ENCODE measurements at regions not wholly inside any gene's neighbourhood (a gene's known extent, or its start where the extent isn't known, plus 50 kb on each side); places are given as distances from the start of the nearest gene placed in this dataset.
"Not testable (repeated sequence)": the region's sequence is repeated elsewhere in the genome, so short reads cannot be mapped to it uniquely, and the experiment has no call there.

GRCh38 chr3:177831361-177831760 is 634.1 kb upstream of the TBL1XR1 start:
- no peak for DNase-seq (ENCODE audit: low read depth)

- no peak for DNase-seq (ENCODE audit: low read depth)
Measured at GRCh38 chr3:177832880-177833279, 635.6 kb upstream of the TBL1XR1 start.

GRCh38 chr3:177833332-177833731 is 636.0 kb upstream of the TBL1XR1 start:
- DNase-seq (ENCODE audit: low read depth): no peak

- peak; percentile 99 for DNase-seq (ENCODE audit: low read depth)
Measured at GRCh38 chr3:177835008-177835407, 637.7 kb upstream of the TBL1XR1 start.

DNA sequence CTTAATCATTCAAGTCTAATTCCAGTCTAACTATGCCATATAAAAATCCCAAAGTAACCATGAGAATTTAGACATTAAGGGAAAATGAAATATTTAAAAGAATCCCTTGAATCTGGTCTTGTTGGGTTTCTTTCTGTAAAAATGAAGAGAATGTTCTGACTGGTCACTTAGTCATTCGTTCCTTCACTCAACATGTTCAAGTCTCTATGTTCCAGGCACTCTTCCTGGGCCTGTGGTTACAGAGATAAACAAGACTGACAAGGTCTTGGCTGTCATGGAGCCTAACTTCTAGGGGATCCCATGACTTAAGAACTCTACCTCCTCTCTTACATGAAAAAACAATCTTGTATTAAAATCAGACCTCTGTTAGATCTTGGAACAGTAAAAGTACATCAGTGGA is 638.6 kb upstream of the TBL1XR1 start:
- peak; percentile 91 for DNase-seq (ENCODE audit: low read depth)

GRCh38 chr3:177836671-177837070 is 639.4 kb upstream of the TBL1XR1 start:
- DNase-seq (ENCODE audit: low read depth): no peak

- no peak for DNase-seq (ENCODE audit: low read depth)
Measured at GRCh38 chr3:177837951-177838655, 640.8 kb upstream of the TBL1XR1 start.

DNA sequence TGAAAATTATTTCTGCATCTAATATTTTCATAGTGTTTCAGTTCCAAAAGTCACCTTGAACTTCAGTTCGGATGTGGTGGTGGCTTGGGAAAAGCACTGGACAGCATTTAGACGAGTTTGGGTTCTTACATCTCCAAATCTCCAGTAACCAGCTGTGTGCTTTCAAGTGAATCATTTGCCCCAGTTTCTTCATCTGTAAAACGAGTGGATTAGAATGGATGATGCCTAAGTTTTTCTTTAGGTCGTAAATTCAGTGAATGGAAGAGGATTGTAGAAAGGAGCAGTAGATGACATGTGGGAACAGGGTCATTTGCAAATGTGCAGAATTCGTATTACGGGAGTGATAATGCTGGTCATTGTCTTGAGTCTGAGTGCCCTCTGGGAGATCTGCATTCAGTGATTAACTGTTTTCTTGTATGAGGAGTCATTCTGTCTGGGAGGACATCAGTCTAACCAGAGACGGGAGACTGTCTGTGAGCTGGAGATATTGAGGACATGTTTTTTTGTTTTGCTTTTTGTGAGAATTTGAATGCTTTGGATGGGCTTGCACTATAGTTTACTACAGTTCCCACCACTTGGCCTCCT is 641.6 kb upstream of the TBL1XR1 start:
- DNase-seq (ENCODE audit: low read depth): no peak

GRCh38 chr3:177842302-177842701 is 645.0 kb upstream of the TBL1XR1 start:
- DNase-seq (ENCODE audit: low read depth): no peak

DNA sequence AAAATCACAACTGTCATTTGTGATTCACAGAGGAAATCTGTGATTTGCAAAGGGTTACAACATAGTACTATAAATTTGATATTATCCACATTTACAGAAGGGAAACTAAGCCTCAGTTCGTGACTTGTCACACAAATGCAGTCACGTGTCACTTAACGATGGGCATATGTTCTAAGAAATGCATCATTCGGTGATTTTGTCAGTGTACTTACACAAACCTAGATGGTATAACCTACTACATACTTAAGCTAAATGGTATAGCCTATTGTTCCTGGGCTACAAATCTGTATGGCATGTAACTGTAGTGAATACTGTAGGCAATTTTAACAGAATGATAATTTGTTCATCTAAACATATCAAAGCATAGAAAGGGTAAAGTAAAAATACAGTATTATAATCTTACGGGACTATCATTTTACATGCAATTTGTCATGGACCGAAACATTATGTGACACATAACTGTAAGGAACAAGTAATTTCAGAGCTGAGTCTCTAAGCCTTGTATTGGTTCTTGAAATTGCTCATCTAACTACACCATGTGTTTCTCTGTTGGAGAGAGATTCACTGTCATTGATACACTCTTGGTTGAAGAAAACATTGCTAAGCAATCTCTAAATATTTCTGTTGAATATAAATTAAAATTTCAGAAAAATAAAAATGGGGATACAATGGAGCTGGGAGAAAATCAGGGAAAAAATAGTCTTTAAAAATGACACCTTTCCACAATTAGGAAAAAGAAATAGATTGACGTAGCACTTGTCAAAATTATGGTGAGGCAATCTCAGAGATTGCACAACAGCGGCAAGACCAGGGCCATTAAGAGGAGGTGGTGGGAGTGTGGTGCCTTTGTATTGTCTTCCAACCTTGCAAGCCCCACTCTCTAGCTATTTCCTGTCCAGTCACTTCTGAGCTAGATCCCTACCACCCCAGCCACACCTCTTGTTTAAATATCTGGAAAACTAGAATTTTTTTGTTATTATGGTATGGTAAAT is 645.8 kb upstream of the TBL1XR1 start:
- peak; percentile 34 for DNase-seq (ENCODE audit: low read depth)

GRCh38 chr3:177852001-177852807 is 654.9 kb upstream of the TBL1XR1 start:
- no peak for DNase-seq (ENCODE audit: low read depth)

- DNase-seq (ENCODE audit: low read depth): no peak
Measured at GRCh38 chr3:177855021-177855420, 657.7 kb upstream of the TBL1XR1 start.

- DNase-seq (ENCODE audit: low read depth): no peak
Measured at GRCh38 chr3:177860184-177860583, 662.9 kb upstream of the TBL1XR1 start.

GRCh38 chr3:177862962-177863491 is 665.7 kb upstream of the TBL1XR1 start:
- no peak for DNase-seq (ENCODE audit: low read depth)

- not testable (repeated sequence) for DNase-seq (ENCODE audit: low read depth)
Measured at GRCh38 chr3:177871267-177871666, 665.0 kb upstream of the KCNMB2 start.

DNA sequence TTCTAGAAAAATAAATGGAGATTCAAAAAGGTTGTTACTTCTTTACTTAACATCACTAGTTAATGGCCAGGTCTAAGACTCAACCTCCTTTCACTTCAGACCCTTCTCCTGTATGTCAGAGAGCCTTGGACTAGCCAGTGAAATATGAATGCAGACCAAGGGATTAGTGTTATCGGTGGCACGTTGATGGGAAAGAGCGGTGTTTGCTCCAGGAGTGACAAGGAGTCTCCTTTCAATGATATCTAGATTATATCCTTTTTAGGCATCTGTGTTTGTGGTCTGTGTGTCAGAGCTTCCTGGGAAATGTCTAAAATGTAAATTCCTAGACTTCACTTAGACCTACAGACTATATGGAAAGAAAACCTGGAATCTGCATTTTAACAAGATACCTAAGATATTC is 658.0 kb upstream of the KCNMB2 start:
- peak; percentile 10 for DNase-seq (ENCODE audit: low read depth)

DNA sequence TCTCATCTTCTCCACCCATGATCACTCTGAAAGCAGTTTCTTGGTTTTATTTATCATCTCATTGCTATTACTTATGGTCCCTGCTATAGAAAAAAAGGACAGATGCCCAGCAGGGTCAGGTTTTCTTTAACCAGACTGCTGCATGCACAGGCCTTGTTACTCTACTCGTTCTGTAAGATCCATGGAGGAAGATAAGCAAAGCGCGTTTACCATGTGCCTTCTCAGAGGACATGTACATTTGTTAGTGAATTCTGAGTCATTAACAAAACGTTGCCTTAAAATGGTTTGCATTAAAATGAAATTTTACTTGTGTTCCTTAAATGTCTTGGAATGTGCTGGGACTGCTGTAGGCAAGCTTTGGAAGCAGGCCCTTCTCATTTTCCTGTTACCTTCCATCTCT is 657.3 kb upstream of the KCNMB2 start:
- no peak for DNase-seq (ENCODE audit: low read depth)

DNA sequence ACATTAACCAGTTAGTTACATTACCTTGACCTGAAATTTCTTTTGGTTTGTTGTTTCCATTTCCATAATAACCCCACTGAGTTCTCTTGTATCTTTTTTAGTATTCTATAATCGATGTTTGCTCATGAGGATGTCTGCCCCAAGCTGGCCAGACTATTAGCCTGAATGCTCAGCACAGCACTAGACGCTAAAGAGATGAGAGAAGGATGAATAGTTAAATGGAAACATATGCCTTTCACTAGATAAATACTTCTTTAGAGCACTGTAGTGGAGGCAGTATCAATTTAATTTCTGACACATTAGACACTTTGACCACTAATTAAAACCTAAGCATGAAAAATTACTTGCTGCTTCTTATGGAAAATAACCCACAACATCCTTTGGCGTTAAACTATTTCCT is 654.9 kb upstream of the KCNMB2 start:
- DNase-seq (ENCODE audit: low read depth): no peak

GRCh38 chr3:177882124-177882648 is 654.0 kb upstream of the KCNMB2 start:
- DNase-seq (ENCODE audit: low read depth): no peak

GRCh38 chr3:177883091-177883490 is 653.1 kb upstream of the KCNMB2 start:
- no peak for DNase-seq (ENCODE audit: low read depth)

- DNase-seq (ENCODE audit: low read depth): no peak
Measured at GRCh38 chr3:177883957-177884356, 652.3 kb upstream of the KCNMB2 start.

Data from HT1080 (cell line).